ENCODE measurements at regions not wholly inside any gene's neighbourhood (a gene's known extent, or its start where the extent isn't known, plus 50 kb on each side); places are given as distances from the start of the nearest gene placed in this dataset.
"Not testable (repeated sequence)": the region's sequence is repeated elsewhere in the genome, so short reads cannot be mapped to it uniquely, and the experiment has no call there.

DNA sequence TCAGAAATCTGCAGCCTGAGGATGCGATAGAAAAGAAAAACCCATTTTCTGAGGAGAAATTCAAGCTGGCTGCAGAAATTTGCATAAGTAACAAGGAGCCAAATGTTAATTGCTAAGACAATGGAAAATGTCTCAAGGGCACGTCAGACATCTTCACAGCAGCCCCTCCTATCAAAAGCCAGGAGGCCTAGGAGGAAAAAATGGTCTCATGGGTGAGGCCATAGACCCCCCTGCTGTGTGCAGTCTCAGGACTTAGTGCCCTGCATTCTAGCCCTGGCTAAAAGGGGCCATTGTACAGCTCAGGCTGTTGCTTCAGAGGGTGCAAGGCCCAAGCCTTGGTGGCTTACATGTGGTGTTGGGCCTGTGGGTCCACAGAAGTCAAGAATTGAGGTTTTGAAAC is 511.4 kb upstream of the FANCL start:
- TF ChIP-seq, protein P1, sequence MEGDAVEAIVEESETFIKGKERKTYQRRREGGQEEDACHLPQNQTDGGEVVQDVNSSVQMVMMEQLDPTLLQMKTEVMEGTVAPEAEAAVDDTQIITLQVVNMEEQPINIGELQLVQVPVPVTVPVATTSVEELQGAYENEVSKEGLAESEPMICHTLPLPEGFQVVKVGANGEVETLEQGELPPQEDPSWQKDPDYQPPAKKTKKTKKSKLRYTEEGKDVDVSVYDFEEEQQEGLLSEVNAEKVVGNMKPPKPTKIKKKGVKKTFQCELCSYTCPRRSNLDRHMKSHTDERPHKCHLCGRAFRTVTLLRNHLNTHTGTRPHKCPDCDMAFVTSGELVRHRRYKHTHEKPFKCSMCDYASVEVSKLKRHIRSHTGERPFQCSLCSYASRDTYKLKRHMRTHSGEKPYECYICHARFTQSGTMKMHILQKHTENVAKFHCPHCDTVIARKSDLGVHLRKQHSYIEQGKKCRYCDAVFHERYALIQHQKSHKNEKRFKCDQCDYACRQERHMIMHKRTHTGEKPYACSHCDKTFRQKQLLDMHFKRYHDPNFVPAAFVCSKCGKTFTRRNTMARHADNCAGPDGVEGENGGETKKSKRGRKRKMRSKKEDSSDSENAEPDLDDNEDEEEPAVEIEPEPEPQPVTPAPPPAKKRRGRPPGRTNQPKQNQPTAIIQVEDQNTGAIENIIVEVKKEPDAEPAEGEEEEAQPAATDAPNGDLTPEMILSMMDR (IDR thresholded peaks at IDR 0.05), result not testable (repeated sequence)
- not testable (repeated sequence) for TF ChIP-seq EZH2 (IDR thresholded peaks at IDR 0.05; ENCODE audit: borderline replicate concordance, insufficient read depth, low read depth, low read length, poor library complexity, severe bottlenecking)
